ENCODE measurements at regions not wholly inside any gene's neighbourhood (a gene's known extent, or its start where the extent isn't known, plus 50 kb on each side); places are given as distances from the start of the nearest gene placed in this dataset.

DNA sequence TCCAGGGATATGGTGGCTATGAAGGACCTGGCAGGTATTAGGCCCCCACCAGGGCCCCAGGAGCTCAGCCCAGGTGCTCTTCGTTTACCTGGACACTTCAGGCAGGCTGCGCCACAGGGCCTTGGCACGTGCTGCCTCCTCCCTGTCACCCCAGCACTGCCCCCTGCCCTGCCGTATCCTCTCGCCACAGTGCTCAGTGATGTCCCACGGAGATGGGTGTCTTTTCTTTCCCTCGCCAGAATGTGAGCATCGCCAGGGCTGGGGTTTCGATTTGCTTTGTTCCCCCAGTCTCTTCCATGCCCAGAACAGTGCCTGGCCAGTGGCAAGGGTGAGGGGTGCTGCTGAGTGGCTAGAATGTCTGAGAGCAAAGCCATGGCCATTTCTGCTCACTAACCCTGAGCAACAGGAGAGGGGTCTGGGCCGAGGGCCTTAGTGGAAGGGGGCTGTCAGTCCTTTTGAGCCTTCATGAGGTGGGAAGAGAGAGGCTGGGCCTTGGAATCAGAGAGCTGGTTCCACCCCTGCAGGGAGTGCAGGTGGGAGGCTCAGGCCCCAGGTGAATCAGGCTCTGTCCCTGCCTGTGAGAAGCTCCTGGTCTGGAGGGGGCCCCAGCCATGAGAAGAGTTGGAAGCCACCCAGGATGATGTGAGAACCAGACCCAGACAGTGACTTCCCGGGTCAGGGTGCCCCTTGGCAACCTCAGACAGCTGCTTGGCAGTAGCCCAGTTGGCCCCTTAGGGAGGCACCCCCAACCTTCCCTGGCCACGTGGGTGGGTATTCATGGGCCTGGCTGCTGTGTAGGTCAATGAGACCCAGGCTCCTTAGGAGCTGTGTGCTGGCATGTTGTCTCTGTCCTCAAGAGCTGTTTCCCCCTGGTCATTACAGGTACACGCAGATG is 129.9 kb upstream of the HS6ST1 start:
- Histone ChIP-seq H3K27me3 (replicated peaks in 2 of 5; ENCODE audit: control insufficient read depth in 4 of 5, insufficient read depth in 5 of 5, low read length in 4 of 5) (no peaks in the 10 kb centered on the region), H3K9me3 (ENCODE audit: control extremely low read depth in 1 of 5, control insufficient read depth in 4 of 5, insufficient read depth in 2 of 5, low read depth in 1 of 5, low read length in 4 of 5) (no peaks in the 10 kb centered on the region), H3K4me3 (ENCODE audit: control insufficient read depth in 1 of 7, extremely low read depth in 1 of 7, insufficient read depth in 4 of 7, low read depth in 2 of 7, low read length in 6 of 7) (no peak overlapping the region), H3K4me1 (ENCODE audit: control extremely low read depth in 1 of 4, control insufficient read depth in 4 of 4, insufficient read depth in 4 of 4, low read length in 3 of 4) (peaks cover 0 to 42% (median 35%) of the 10 kb centered on the region in 4 experiments), H3K36me3 (ENCODE audit: control insufficient read depth in 4 of 4, insufficient read depth in 4 of 4, low read length in 3 of 4) (no peaks in the 10 kb centered on the region), H3K27ac (ENCODE audit: insufficient read depth in 1 of 2, low read depth in 1 of 2, low read length in 2 of 2, poor library complexity in 1 of 2, severe bottlenecking in 2 of 2) (no peak overlapping the region)
- CTCF ChIA-PET: interaction anchor here (1.0 kb wide), 1 partner anchor 10 kb away, joined by 3 read pairs; no protein-coding TSS in a partner anchor
- POLR2A ChIA-PET: no interaction called here
- WGBS (ENCODE audit: insufficient coverage): 95% methylated on average over 13 of the region's 13 CpGs
- DNase-seq: no peak

DNA sequence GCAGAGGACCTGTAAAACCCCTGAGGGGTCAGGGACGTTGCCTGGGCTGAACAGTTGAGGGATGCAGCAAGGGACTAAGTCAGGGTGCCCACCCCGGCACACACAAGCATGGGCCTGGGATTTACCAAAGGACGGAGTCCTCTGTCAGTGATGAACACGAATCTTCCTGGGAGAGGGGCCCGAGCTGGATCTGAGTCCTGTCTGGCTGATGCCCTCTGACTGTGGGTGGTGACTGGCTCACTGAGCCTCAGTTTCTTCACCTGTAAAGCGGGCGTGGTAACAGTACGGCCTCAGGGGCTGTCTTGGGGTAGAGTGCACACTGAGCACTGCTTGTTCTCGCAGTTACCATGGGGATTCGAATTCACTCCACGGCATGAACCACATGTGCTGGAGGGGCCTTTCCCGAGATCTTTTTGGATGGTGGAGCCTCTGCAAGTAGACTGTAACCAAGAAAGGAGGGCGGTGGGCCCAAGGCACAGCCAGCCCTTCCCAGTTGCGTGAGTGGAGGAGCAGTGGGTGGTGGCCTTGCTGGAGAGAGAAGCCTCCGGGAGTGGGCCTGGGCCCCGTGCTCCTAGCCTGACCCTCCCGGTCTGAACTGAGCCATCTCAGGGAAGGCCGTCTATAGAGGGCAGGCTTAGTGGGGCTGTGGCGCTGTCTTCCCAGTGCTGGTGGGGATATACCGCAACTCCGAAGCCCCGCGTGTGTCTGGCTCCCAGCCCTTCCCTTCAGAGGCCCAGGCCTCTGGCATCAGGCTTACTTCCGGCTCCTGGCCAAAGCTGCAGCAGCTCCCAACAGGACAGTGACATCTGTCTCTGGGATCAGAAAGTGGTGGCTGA is 130.8 kb upstream of the HS6ST1 start:
- peaks cover 0 to 33% (median 26%) of the 10 kb centered on the region in 4 experiments for H3K4me1 ChIP-seq (ENCODE audit: control extremely low read depth in 1 of 4, control insufficient read depth in 4 of 4, insufficient read depth in 4 of 4, low read length in 3 of 4)
- ChIA-PET CTCF (interaction anchor here (1.0 kb wide), 1 partner anchor 9 kb away, joined by 3 read pairs; no protein-coding TSS in a partner anchor), POLR2A (no interaction called here)
- peaks cover 0 to 4% (median 0%) of the 10 kb centered on the region in 5 experiments for H3K9me3 ChIP-seq (ENCODE audit: control extremely low read depth in 1 of 5, control insufficient read depth in 4 of 5, insufficient read depth in 2 of 5, low read depth in 1 of 5, low read length in 4 of 5)
- H3K36me3 ChIP-seq (ENCODE audit: control insufficient read depth in 4 of 4, insufficient read depth in 4 of 4, low read length in 3 of 4): no peaks in the 10 kb centered on the region
- H3K27me3 ChIP-seq (replicated peaks in 2 of 5; ENCODE audit: control insufficient read depth in 4 of 5, insufficient read depth in 5 of 5, low read length in 4 of 5): no peaks in the 10 kb centered on the region
- H3K4me3 ChIP-seq (ENCODE audit: control insufficient read depth in 1 of 7, extremely low read depth in 1 of 7, insufficient read depth in 4 of 7, low read depth in 2 of 7, low read length in 6 of 7): peak overlapping the region in 1 of 7 experiments; percentile 11
- no peak for DNase-seq
- H3K27ac ChIP-seq (ENCODE audit: insufficient read depth in 1 of 2, low read depth in 1 of 2, low read length in 2 of 2, poor library complexity in 1 of 2, severe bottlenecking in 2 of 2): no peak overlapping the region
- 95% methylated on average over 24 of the region's 24 CpGs for WGBS (ENCODE audit: insufficient coverage)

DNA sequence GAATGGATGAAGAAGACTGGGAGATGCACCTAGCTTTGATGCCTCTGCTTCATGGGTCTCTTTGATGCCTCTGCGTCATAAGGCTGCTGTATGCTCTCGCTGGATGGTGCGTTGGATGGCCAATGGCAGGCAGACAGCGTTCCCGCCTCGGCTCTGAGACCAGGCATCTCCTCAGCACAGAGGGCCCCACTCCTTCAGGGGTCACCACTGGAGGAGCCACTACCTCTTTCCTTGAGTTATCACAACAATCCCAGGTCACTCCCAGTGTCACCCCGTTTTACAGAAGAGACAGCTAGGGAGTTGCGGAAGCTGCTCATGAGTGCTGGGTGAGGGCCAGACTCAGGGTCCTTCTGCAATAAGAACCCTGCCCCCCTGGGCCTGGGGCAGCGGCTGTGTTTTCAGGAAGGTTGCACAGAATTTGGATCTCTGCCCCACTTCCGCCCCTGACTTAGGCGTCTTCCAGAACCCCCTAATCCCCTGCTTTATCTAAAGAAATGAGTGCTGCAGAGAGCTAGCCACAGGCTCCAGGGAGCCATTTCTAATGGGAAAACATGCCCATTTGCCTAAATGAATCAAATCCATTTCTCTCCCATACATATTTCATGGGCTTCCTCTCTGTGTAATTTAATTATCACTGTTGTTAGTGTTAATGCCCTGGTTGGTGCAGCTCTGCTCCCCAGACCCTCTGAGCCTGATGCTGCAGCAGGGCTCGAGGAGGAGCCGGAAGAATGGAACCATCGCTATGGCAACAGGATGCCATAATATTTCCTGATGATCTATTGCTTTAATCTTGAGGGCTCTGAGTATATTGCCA is 131.8 kb upstream of the HS6ST1 start:
- WGBS (ENCODE audit: insufficient coverage): 95% methylated on average over 11 of the region's 14 CpGs
- no peak overlapping the region for H3K27ac ChIP-seq (ENCODE audit: insufficient read depth in 1 of 2, low read depth in 1 of 2, low read length in 2 of 2, poor library complexity in 1 of 2, severe bottlenecking in 2 of 2)
- H3K4me3 ChIP-seq (ENCODE audit: control insufficient read depth in 1 of 7, extremely low read depth in 1 of 7, insufficient read depth in 4 of 7, low read depth in 2 of 7, low read length in 6 of 7): no peak overlapping the region
- H3K27me3 ChIP-seq (replicated peaks in 2 of 5; ENCODE audit: control insufficient read depth in 4 of 5, insufficient read depth in 5 of 5, low read length in 4 of 5): no peaks in the 10 kb centered on the region
- CTCF ChIA-PET: no interaction called here
- POLR2A ChIA-PET: no interaction called here
- H3K9me3 ChIP-seq (ENCODE audit: control extremely low read depth in 1 of 5, control insufficient read depth in 4 of 5, insufficient read depth in 2 of 5, low read depth in 1 of 5, low read length in 4 of 5): peaks cover 0 to 11% (median 4%) of the 10 kb centered on the region in 5 experiments
- DNase-seq: no peak
- H3K4me1 ChIP-seq (ENCODE audit: control extremely low read depth in 1 of 4, control insufficient read depth in 4 of 4, insufficient read depth in 4 of 4, low read length in 3 of 4): peaks cover 0 to 23% (median 19%) of the 10 kb centered on the region in 4 experiments
- H3K36me3 ChIP-seq (ENCODE audit: control insufficient read depth in 4 of 4, insufficient read depth in 4 of 4, low read length in 3 of 4): peaks cover 0 to 2% (median 0%) of the 10 kb centered on the region in 4 experiments

DNA sequence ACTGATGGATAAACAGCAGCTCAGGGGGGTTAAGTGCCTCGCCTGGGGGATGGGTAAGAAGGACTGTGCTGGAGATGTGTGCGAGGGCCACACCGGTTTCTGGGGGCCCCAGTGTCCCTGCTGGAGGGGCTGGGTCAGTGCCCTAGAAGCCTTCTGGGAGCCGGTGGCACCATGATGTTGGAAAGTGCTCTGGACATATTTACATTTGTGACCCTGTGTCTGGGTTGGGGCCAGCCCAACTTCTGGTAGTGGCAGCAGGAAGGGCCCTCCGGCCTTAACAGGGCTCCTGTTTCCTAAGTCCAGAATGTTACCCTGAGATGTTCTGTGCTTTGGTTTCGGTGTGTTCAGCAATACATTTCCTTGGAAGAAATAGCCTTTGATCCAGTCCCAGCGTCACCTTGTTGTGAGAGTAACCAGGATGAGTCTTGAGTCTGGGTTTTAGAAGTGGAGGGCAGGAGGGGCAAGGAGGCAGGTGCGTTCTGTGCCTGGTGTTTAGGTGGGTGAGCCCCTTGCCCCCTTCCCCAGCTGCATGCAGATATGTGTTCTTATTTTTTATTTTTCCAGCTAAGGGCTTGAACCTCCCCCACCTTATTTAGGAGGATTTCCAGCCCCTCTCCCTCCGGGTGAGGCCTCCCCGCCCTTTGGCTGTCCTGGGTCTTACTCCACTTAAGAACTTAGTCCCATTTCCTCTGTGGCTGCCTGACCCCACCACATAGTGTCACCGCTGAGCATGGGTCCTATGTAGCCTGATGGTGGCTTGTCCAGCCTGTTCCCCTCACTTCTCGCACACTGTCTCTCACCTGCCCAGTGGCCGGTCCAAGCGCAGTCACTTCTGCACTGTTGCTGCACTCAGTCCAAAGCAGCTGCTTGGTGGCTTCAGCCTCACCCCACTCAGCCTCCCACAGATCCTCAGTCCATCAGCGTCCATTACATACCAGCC is 132.7 kb upstream of the HS6ST1 start:
- CTCF ChIA-PET: no interaction called here
- Histone ChIP-seq H3K27ac (ENCODE audit: insufficient read depth in 1 of 2, low read depth in 1 of 2, low read length in 2 of 2, poor library complexity in 1 of 2, severe bottlenecking in 2 of 2) (no peak overlapping the region), H3K27me3 (replicated peaks in 2 of 5; ENCODE audit: control insufficient read depth in 4 of 5, insufficient read depth in 5 of 5, low read length in 4 of 5) (no peaks in the 10 kb centered on the region), H3K9me3 (ENCODE audit: control extremely low read depth in 1 of 5, control insufficient read depth in 4 of 5, insufficient read depth in 2 of 5, low read depth in 1 of 5, low read length in 4 of 5) (peaks cover 0 to 11% (median 4%) of the 10 kb centered on the region in 5 experiments), H3K4me1 (ENCODE audit: control extremely low read depth in 1 of 4, control insufficient read depth in 4 of 4, insufficient read depth in 4 of 4, low read length in 3 of 4) (peaks cover 0 to 17% (median 9%) of the 10 kb centered on the region in 4 experiments), H3K4me3 (ENCODE audit: control insufficient read depth in 1 of 7, extremely low read depth in 1 of 7, insufficient read depth in 4 of 7, low read depth in 2 of 7, low read length in 6 of 7) (no peak overlapping the region), H3K36me3 (ENCODE audit: control insufficient read depth in 4 of 4, insufficient read depth in 4 of 4, low read length in 3 of 4) (peaks cover 0 to 2% (median 0%) of the 10 kb centered on the region in 4 experiments)
- DNase-seq: no peak
- WGBS (ENCODE audit: insufficient coverage): 97% methylated on average over 15 of the region's 15 CpGs
- POLR2A ChIA-PET: interaction anchor here (0.5 kb wide), 1 partner anchor 105 kb away, joined by 3 read pairs; no protein-coding TSS in a partner anchor

DNA sequence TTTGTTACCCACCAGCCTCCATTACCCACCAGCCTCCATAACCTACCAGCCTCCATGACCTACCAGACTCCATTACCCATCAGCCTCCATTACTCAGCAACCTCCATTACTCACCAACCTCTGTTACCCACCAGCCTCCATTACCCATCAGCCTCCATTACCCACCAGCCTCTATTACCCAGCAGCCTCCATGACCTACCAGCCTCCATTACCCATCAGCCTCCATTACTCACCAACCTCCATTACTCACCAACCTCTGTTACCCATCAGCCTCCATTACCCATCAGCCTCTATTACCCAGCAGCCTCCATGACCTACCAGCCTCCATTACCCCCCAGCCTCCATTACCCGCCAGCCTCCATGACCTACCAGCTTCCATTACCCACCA is 133.3 kb upstream of the HS6ST1 start:
- no peak overlapping the region for H3K4me3 ChIP-seq (ENCODE audit: control insufficient read depth in 1 of 7, extremely low read depth in 1 of 7, insufficient read depth in 4 of 7, low read depth in 2 of 7, low read length in 6 of 7)
- WGBS (ENCODE audit: insufficient coverage): 100% methylated on average over 1 of the region's 1 CpG
- peaks cover 0 to 11% (median 4%) of the 10 kb centered on the region in 4 experiments for H3K4me1 ChIP-seq (ENCODE audit: control extremely low read depth in 1 of 4, control insufficient read depth in 4 of 4, insufficient read depth in 4 of 4, low read length in 3 of 4)
- ChIA-PET POLR2A (interaction anchor here (0.5 kb wide), 1 partner anchor 106 kb away, joined by 3 read pairs; no protein-coding TSS in a partner anchor), CTCF (no interaction called here)
- peaks cover 0 to 2% (median 0%) of the 10 kb centered on the region in 4 experiments for H3K36me3 ChIP-seq (ENCODE audit: control insufficient read depth in 4 of 4, insufficient read depth in 4 of 4, low read length in 3 of 4)
- H3K27ac ChIP-seq (ENCODE audit: insufficient read depth in 1 of 2, low read depth in 1 of 2, low read length in 2 of 2, poor library complexity in 1 of 2, severe bottlenecking in 2 of 2): no peak overlapping the region
- no peak for DNase-seq
- no peaks in the 10 kb centered on the region for H3K27me3 ChIP-seq (replicated peaks in 2 of 5; ENCODE audit: control insufficient read depth in 4 of 5, insufficient read depth in 5 of 5, low read length in 4 of 5)
- peaks cover 0 to 11% (median 4%) of the 10 kb centered on the region in 5 experiments for H3K9me3 ChIP-seq (ENCODE audit: control extremely low read depth in 1 of 5, control insufficient read depth in 4 of 5, insufficient read depth in 2 of 5, low read depth in 1 of 5, low read length in 4 of 5)
